PC-3 (cell line): ENCODE measurements at regions not wholly inside any gene's neighbourhood (a gene's known extent, or its start where the extent isn't known, plus 50 kb on each side); places are given as distances from the start of the nearest gene placed in this dataset.

ENCODE experiments used
- ATAC-seq: fragments of 200-7000 bp; cut with Tn5 transposase; 2 replicates; pipeline ENCODE4 v1.9.1; 2020; ENCODE audit warnings: mild to moderate bottlenecking, moderate library complexity
- BruUV-seq: library from RNA; stranded (reverse); fragments of 400-500 nt; replicated peaks from 2 replicates; lab custom pipeline; 2021; lab: Mats Ljungman, UMichigan
- CTCF ChIA-PET: fragments of 300-600 bp; sonication (Branson Sonifier 250); formaldehyde crosslinking; loops from one replicate; lab custom pipeline; 2022; ENCODE audit warnings: antibody characterized with exemption; lab: Charles Lee
- POLR2A ChIA-PET: fragments of 300-600 bp; sonication (Branson Sonifier 250); formaldehyde crosslinking; loops from one replicate; lab custom pipeline; 2022; ENCODE audit warnings: antibody characterized with exemption; ENCODE audit not compliant: unreplicated experiment; lab: Charles Lee
- DNase-seq: peaks from one replicate; pipeline ENCODE4 v3.0.0-alpha.2; 2015
- H2AFZ ChIP-seq: fragments of 300-600 bp; sonication (generic); 2 replicates; pipeline ENCODE4 v1.6.0; 2016; ENCODE audit warnings: antibody characterized with exemption, low read length
- H3F3A ChIP-seq: fragments of 300-600 bp; sonication (generic); one replicate; pipeline ENCODE4 v1.6.0; 2017; ENCODE audit warnings: antibody characterized with exemption, low read length, control low read depth, mild to moderate bottlenecking; ENCODE audit not compliant: unreplicated experiment
- H3K27ac ChIP-seq: fragments of 300-600 bp; sonication (generic); 2 replicates; pipeline ENCODE4 v1.5.1; 2016; ENCODE audit warnings: mild to moderate bottlenecking, low read length
- H3K27me3 ChIP-seq: fragments of 300-600 bp; sonication (generic); 2 replicates; pipeline ENCODE4 v1.6.1; 2016; ENCODE audit warnings: low read length, mixed read lengths
- H3K36me3 ChIP-seq: fragments of 300-600 bp; sonication (generic); 2 replicates; pipeline ENCODE4 v1.6.1; 2016; ENCODE audit warnings: low read depth, mixed run types, low read length, mixed read lengths
- H3K4me1 ChIP-seq: fragments of 300-600 bp; sonication (generic); 2 replicates; pipeline ENCODE4 v1.5.1; 2016; ENCODE audit warnings: low read length; ENCODE audit not compliant: insufficient read depth
- H3K4me2 ChIP-seq: fragments of 300-600 bp; sonication (generic); 2 replicates; pipeline ENCODE4 v1.6.0; 2016; ENCODE audit warnings: low read length
- H3K4me3 ChIP-seq: fragments of 300-600 bp; sonication (generic); 2 replicates; pipeline ENCODE4 v1.5.1; 2016; ENCODE audit warnings: mild to moderate bottlenecking, low read length, mixed read lengths
- H3K79me2 ChIP-seq: fragments of 300-600 bp; sonication (generic); 2 replicates; pipeline ENCODE4 v1.6.1; 2017; ENCODE audit warnings: low read length, mixed read lengths
- H3K9ac ChIP-seq: fragments of 300-600 bp; sonication (generic); 2 replicates; pipeline ENCODE4 v1.6.0; 2016; ENCODE audit warnings: mild to moderate bottlenecking, low read length
- H3K9me2 ChIP-seq: fragments of 300-600 bp; sonication (generic); replicated peaks from 2 replicates; pipeline ENCODE4 v1.6.1; 2016; ENCODE audit warnings: mixed run types, low read length, mixed read lengths
- H3K9me3 ChIP-seq: fragments of 300-600 bp; sonication (generic); 2 replicates; pipeline ENCODE4 v1.6.1; 2016; ENCODE audit warnings: low read length, mixed read lengths
- H4K20me1 ChIP-seq: fragments of 300-600 bp; sonication (generic); 2 replicates; pipeline ENCODE4 v1.6.1; 2016; ENCODE audit warnings: low read length, mixed read lengths
- CTCF ChIP-seq: fragments of 300-600 bp; sonication (generic); conservative IDR thresholded peaks from 2 replicates; pipeline ENCODE4 v1.5.1; 2017; ENCODE audit warnings: antibody characterized with exemption, low read depth, mild to moderate bottlenecking, low read length
- EZH2 ChIP-seq: fragments of 300-600 bp; sonication (generic); IDR thresholded peaks from one replicate; pipeline ENCODE4 v1.6.1; 2017; ENCODE audit warnings: antibody characterized with exemption, mild to moderate bottlenecking, low read length; ENCODE audit not compliant: unreplicated experiment
- EZH2phosphoT487 ChIP-seq: fragments of 300-600 bp; sonication (generic); IDR thresholded peaks from 2 replicates; pipeline ENCODE4 v1.6.1; 2018; ENCODE audit warnings: mild to moderate bottlenecking, antibody characterized with exemption, low read length, borderline replicate concordance
- intact Hi-C: fragments of 100-400 bp; cut with micrococcal nuclease; formaldehyde crosslinking; loops from 2 replicates; pipeline ENCODE4 v1.9.0; 2023

- no peak overlapping the region for H3K4me3 ChIP-seq
- TF ChIP-seq EZH2 (no peak), CTCF (no peak), EZH2phosphoT487 (no peak)
- no peaks in the 10 kb centered on the region for H3K36me3 ChIP-seq
- no peak overlapping the region for H3K27ac ChIP-seq
- no peaks in the 10 kb centered on the region for H4K20me1 ChIP-seq
- H2AFZ ChIP-seq, result no peak overlapping the region
- H3K27me3 ChIP-seq, result no peaks in the 10 kb centered on the region
- no peak for DNase-seq
- no peak overlapping the region for H3K4me2 ChIP-seq
- intact Hi-C loops, result no loop called here
- no TSS peak for BruUV-seq
- H3K9me3 ChIP-seq, result no peaks in the 10 kb centered on the region
- no peaks in the 10 kb centered on the region for H3F3A ChIP-seq
- no peak overlapping the region for H3K9ac ChIP-seq
- H3K79me2 ChIP-seq, result no peaks in the 10 kb centered on the region
- H3K9me2 ChIP-seq, result no peaks in the 10 kb centered on the region
- no peaks in the 10 kb centered on the region for H3K4me1 ChIP-seq
- no peak for ATAC-seq
- POLR2A ChIA-PET, result no interaction called here
- CTCF ChIA-PET, result no interaction called here
These were observed 55.1 kb upstream of the TLR4 start for GRCh38 chr9:117649126-117649525.

- H3K27me3 ChIP-seq, result no peaks in the 10 kb centered on the region
- CTCF ChIA-PET, result no interaction called here
- no peaks in the 10 kb centered on the region for H3K9me3 ChIP-seq
- no peaks in the 10 kb centered on the region for H3F3A ChIP-seq
- intact Hi-C loops, result no loop called here
- H2AFZ ChIP-seq, result peak overlapping the region; percentile 50; the same call in 1 of the 2 replicates
- no peak overlapping the region for H3K27ac ChIP-seq
- no peaks in the 10 kb centered on the region for H4K20me1 ChIP-seq
- H3K36me3 ChIP-seq, result no peaks in the 10 kb centered on the region
- no peak overlapping the region for H3K4me2 ChIP-seq
- H3K79me2 ChIP-seq, result no peaks in the 10 kb centered on the region
- POLR2A ChIA-PET, result no interaction called here
- no peak for ATAC-seq
- H3K4me1 ChIP-seq, result no peaks in the 10 kb centered on the region
- no peaks in the 10 kb centered on the region for H3K9me2 ChIP-seq
- H3K9ac ChIP-seq, result no peak overlapping the region
- DNase-seq, result no peak
- no TSS peak for BruUV-seq
- no peak overlapping the region for H3K4me3 ChIP-seq
- TF ChIP-seq CTCF (no peak), EZH2 (no peak), EZH2phosphoT487 (no peak)
These were observed 59.1 kb upstream of the TLR4 start for GRCh38 chr9:117644932-117645636.
